HG02943 (cell line): ENCODE measurements at regions not wholly inside any gene's neighbourhood (a gene's known extent, or its start where the extent isn't known, plus 50 kb on each side); places are given as distances from the start of the nearest gene placed in this dataset.
"Not testable (repeated sequence)": the region's sequence is repeated elsewhere in the genome, so short reads cannot be mapped to it uniquely, and the experiment has no call there.

Experiments
- ATAC-seq: cut with Tn5 transposase; IDR thresholded peaks from one replicate; pipeline ENCODE4 v1.9.1; 2021; ENCODE audit warnings: mild to moderate bottlenecking, low read depth, moderate library complexity; ENCODE audit not compliant: unreplicated experiment

DNA sequence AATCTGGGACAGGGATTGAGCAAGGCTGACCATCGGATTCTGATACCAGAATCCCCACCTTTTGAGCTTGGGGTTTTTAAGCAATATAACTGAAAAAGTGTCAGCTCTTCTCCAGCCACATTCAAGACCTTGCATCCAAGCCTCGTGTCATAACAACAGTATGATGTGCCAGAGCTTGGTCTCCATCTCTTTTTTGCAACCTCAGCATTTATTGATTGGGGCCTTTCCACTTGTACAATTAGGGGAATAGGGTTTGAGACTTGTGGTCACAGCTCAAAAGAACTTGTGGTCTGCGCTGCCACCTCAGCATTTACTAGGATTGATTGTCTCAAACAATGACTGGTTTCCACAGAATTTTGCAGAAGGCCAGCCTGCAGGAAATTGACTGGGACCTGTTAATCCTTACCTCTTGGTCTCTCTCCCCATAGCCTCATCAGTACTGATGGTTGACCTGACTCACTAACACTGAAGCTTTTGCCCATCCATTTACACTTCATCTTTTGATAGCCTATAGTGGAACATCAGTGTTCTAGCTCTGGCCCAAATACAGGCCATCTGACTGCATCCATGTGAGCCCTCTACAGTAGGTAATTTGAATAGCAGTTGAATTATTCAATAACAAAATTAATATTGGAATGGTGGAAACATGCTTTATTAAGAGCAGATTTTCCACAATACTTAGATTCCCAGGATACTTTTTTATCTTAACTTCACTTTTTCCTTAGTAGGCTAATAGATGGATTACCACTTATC lies 381.6 kb upstream of the PRR16 start:
- ATAC-seq: no peak

DNA sequence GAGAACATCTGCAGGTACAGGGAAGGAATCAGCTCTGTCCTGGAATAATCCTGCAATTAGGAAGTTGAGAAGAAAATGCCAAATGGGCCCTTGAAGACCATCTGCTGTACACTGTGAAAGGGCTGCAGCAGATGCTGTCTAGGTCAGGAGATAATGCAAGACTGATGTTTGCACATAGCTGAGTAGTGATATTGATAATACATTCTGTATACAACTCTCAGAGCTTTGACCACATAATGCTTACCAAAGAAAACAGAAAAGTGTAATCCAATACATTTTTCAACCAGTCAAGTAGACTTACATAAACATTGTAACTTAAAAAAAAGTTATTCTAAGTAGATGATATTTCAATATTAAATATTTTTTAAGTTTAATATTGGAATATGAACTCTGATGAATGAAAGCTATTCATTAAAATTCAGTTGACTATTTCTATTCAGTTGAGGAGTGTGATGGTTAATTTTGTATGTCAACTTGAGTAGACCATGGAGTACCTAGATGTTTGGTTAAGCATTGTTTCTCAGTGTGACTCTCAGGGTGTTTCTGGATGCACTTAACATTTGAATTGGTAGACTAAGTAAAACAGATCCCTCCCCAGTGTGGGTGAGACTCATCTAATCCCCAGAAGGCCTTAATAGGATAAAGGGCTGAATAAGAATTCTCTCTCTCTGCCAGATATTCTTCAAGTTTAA lies 380.1 kb upstream of the PRR16 start:
- ATAC-seq: no peak

DNA sequence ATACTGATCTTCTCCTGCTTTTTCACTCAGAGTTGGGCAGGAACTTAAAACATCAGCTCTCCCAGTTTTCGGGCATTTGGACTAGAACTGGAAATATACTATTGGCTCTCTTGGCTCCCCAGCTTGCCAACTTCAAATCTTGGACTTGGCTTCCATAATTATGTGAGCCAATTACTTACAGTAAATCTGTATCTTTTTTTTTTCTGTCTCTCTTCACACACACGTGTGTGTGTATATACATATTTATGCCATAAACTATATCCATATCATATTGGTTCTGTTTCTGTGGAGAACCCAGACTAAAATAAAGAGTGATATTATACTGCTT lies 379.6 kb upstream of the PRR16 start:
- no peak for ATAC-seq

DNA sequence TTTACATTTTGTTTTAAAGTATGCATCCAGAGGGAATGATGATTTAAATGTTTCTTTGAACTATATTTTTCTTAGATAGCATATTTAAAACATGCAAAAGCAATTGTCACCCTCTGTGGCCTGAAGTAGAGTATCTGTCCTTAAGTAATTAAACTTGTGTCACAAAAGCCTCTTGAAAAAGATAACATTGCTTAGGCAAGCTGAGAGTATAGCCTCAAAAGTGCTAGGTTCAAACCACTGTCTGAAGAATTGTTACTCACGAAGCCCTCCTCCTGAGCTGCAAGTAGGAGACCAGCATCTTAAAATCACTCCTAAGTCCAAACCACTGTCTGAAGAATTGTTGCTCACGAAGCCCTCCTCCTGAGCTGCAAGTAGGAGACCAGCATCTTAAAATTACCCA lies 378.0 kb upstream of the PRR16 start:
- ATAC-seq: no peak

DNA sequence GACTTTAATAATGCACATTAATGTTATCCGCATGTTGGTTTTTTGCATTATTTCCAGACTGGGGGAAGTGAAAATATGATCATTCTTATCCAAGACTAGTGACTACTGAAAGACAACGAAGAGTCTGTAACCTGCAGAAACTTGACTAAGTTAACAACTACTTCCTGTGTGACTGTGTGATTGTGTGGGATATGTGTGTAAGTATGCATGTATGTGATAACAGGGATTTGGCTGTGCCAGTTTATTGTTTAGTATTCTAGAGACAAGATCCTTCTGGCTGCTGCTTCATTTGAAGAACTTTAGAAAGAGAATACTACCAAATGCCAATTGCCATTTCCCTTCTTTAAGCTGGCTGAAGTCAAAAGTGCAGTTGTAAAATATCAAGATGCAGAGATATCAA lies 375.7 kb upstream of the PRR16 start:
- no peak for ATAC-seq

DNA sequence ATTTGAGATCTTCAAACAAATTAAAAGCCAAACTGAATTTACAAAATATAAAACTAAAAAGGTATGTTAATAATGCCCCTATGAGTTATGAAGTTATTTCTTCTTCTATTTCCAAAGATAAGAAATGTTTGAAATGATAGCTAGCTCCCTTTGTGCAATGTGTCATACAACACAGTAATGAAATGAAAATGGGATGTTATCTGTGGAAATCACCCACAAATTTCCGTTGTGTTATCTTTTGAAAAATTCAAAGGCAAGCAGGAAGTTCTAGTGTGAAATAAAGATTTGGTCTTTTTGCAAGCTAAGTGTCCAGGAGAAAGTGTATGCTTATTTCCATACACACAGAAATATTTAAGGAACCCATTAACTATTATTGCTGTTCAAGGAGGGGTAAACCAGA lies 375.3 kb upstream of the PRR16 start:
- no peak for ATAC-seq

DNA sequence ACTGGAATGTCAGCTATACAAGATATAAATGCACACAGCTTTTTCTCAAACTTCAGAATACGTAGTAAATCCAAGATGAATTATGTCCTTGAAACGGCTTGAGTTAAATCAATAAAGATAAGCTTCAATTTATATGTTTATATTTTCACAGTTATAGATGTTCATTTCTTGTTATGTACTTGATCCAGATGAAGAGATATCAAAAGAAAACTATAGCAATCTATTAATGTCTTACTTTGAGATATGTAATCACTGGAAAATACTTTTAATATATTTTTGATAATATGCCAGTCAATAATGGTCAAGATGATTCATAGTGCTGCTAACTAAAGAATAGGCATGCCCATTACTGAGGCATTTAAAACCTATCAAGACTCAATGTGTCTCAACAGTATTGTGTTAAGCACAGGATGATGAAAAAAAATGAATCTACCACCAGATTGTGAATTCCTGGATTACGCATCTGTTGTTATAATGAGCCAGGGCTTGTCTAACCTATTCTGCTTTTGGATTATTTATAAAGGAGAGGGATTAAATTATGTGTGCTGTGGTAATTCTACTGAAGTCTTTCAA lies 372.6 kb upstream of the PRR16 start:
- no peak for ATAC-seq

DNA sequence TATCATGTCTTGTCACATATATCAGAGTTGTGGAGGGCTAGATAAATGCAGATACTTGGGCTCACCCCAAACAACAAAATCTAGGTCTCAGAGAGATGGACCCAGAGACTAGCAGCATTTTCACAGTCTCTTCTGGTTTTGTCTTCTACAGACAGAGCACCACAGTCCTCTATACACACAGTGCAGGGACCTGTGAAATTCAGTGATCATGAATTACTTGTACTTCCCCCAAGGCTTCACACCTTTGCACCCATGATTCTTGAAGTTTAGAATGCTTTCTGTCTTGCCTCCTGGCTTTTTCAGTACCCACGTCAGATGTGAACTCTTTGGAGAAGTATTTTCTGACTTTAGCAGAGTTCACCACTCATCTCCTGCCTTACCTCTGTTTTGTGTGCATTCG lies 371.5 kb upstream of the PRR16 start:
- ATAC-seq: no peak

DNA sequence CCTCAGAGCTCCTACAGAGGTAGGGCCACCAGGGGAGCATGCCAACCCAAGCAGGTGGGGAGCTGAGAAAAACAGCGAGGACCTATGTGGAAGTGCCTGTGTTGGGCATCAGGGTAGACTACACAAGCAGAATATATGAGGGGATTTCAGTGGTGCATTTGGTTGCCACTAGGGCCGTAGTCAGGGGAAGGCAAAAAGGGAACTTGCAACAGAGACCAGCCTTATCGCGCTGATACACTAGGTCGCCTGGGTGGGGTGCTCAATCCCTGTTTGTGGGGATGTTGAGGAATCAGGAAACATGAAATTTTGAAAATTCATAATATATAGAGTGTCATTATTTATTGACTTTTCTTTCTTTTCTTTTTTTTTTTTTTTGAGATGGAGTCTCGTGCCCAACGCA lies 370.9 kb upstream of the PRR16 start:
- no peak for ATAC-seq

DNA sequence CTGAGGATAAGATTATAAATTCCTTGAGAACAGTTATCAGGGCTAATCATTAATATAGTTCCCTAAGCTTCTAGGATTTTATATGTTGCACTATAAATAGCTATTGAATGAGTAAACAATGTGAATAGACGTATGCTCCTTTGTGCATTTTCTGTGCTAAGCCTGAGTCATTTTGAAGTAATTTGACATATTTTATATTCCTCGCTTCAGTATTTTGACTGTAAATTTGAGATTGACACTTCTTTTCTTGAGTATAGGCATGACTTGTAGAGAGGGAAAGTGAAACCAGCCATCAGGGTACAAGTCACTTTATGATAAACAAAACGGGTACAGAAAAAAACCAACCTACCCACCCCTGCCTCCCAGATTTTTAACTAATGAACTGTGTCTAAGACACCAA lies 367.7 kb upstream of the PRR16 start:
- ATAC-seq: no peak

DNA sequence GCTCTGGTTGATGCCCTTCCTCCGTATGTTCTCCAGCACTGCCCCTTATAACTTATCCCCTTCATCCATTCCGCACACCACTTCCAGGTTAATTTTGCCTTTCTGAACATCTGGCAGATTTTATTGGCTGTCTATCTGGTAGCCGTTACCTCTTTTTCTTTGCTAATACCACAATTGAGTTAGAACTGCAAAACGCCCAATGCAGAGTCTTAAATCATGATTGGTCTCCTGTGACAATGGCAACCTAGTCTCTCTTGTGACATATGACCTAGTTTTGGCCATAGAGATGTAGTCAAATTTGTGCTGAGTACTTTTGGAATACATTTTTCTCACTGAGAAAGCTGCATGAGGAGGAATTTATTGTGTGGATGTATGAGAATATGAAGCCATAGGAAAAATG lies 365.7 kb upstream of the PRR16 start:
- no peak for ATAC-seq

DNA sequence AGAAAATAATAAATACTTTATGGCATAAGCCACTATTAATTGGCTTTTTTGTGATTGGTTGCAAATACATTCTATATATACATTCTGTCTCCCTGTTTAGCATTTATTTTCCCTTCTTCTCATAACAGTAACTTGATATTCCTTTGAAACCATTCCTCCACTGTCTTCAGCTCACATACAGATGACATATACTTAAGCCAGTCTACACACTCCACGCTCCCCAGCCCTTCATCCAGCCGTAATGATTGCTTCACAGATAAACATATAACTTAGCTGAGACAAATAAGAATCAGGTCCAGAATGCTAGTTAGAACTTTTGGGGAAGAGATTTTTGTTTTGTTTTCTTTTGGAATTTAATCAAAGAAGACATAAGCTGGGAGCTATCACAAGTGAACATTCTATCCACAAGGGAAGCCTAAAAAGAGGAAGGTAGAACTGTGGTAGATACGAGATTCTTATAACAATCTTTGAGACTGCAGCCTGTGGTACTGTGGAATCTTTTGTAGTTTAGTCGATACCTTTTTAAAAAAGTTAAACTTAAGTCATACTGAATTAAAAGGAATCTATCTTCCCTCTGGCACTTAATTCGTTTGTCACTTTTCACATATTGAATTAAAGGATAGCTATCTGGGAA lies 365.1 kb upstream of the PRR16 start:
- no peak for ATAC-seq

DNA sequence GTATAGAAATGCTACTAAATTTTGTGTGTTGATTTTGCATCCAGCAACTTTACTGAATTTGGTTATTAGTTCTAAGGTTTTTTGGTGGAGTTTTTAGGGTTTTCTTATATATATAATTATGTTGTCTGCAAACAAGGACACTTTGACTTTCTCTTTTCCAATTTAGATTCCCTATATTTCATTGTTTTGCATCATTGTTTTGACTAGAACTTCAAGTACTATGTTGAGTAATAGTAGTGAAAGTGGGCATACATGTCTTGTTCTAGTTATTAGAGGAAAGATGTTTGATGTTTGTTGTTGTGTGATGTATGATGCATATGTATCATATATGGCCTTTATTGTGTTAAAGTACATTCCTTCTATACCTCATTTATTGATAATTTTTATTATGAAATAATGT lies 362.3 kb upstream of the PRR16 start:
- no peak for ATAC-seq

DNA sequence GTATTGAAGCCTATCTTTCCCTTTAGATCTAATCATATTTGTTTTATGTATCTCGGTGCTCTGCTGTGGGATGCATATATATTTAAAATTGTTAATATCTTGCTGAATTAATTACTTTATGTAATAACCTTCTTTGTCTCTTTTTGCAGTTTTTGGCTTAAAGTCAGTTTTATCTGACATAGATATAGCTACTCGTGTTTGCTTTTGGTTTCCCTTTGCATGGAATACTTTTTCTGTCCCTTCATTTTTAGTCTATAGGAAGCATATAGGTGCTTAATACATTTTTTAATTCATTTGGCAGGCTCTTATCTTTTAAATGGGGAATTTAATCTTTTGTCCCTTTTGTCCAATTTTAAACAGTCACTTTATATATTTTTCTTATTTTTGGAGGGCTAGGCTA lies 360.6 kb upstream of the PRR16 start:
- ATAC-seq: no peak

DNA sequence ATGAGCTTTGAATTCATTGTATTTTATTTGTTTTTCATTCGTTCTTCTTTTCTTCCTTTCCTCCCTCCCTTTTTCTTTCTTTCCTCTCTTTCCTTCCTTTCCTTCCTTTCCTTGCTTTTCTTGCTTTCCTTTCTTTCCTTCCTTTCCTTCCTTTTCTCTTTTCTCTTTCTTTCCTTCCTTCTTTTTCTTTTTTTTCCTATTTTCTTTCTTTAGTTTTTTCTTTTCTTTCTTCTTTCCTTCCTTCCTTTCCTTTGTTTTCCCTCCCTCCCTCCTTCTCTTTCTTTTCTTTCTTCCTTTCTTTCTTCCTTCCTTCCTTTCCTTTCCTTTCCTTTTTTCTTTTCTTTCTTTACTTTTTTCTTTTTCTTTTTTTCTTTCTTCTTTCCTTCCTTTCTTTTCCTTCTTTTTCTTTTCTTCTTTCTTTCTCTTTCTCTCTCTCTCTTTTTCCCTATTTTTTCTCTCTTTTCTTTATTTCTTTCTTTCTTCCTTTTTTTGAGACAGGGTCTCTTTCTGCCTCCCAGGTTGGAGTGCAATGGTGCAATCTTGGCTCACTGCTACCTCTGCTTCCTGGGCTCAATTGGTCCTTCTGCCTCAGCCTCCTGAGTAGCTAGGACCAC lies 357.1 kb upstream of the PRR16 start:
- no peak for ATAC-seq

DNA sequence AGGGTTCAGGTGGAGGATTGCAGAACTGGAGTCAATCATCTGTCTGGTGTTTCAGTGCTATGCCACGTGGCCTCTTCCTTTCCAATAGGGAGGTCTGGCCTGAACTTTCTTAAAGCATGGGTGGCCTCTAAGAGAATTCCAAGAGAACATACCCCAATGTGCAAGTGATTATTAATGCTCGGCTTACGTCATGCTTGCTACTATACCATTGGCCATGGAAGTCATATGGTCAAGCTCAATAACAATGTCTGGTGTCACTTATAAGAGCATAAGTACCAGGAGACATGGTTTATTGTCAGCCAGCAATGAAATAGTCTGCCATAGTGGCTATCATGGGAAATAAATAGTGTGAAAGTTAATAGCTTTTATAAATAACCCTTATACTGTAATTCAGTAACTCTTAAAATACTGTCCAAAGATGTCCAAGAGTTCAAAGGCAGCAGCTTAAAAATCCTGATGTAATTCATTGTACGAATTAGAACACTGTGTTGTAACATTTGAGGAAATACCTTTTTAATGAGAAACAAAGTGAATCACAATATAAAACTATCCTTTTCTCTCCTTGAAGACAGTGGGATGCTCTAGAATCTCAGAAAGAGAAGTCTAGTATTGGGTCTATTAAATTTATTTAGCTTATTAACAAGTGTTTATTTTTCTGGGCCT lies 355.4 kb upstream of the PRR16 start:
- ATAC-seq: no peak

DNA sequence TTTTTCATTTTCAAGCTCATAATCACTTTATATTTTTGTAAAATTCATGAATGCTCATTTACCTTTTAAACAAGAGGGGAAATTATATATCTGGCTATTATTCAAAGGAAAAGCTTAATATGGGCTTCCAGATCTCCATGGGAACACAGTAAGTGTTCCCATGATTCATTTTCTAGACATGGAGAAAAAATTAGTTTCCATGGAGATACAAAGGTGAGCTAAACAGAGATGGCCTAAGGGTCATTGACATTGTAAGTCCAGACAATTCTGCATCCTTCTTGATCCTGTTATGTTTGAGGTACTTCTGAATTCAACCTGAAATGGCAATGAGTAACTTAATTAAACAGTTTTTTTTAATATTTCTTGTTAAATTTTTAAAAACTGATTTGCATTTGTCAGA lies 341.4 kb upstream of the PRR16 start:
- ATAC-seq: no peak

DNA sequence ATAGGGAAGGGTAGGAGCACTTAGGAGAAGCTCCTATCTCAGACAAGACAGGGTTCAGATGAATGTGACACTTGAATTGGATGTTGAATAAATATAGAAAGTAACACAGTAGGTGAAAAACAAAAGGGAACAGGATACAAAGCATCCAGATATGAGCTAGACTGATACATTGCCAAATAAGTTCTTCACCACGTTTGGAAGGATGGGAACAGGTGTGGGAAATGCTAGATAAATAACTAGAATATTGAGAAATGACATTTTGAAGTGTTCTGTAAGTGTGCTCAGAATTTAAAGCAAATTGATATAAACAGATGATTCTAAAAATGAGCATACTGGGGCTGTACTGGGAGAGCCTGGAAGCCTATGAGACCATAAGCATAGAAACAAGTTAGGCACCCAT lies 340.1 kb upstream of the PRR16 start:
- ATAC-seq: no peak

DNA sequence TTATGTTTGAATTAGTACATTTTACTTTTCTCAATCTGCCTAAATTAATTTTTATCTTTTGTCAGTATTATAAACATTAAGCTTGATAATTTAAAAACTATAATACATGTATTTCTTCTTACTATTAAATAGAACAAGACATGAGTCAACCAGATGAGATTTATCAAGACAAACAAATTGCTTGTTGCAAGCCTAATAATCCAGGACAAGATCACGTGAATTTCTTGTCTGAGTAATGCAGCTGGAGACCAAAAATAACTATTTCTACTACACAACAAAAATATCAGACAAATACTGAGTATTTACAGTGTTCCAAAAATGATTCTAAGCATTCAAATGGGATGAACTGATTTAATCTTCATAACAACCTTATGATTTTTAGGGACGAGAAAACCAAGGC lies 339.1 kb upstream of the PRR16 start:
- no peak for ATAC-seq

DNA sequence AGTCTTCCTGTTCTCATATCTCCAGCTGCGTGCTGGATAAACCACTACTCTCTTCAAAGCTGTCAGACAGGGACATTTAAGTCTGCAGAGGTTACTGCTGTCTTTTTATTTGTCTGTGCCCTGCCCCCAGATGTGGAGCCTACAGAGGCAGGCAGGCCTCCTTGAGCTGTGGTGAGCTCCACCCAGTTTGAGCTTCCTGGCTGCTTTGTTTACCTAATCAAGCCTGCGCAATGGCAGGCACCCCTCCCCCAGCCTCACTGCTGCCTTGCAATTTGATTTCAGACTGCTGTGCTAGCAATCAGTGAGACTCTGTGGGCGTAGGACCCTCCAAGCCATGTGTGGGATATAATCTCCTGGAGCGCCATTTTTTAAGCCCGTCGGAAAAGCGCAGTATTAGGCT lies 331.8 kb upstream of the PRR16 start:
- ATAC-seq: not testable (repeated sequence)

DNA sequence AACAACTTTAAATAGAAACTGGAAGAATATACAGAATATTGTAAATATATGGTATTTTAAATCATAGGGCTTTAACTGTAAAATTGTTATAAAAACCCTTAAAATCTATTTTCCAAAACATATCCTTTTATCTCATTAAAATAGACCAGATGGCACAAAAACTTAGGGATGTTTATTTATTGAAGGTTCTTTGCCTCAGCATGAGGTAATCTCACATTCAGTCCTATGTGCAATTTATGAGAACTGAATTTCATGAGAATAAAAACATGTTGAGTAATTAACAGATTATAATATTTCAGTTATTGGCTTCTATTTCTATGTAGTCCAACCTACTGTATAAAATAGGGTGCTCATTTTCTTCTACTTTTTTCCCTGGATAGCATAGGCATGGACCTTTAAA lies 329.2 kb upstream of the PRR16 start:
- ATAC-seq: no peak
